Globus pallidus (tissue), 1 donor: ENCODE measurements at regions not wholly inside any gene's neighbourhood (a gene's known extent, or its start where the extent isn't known, plus 50 kb on each side); places are given as distances from the start of the nearest gene placed in this dataset.
"Not testable (repeated sequence)": the region's sequence is repeated elsewhere in the genome, so short reads cannot be mapped to it uniquely, and the experiment has no call there.

Source experiments
- DNase-seq: peaks from one replicate; pipeline ENCODE4 v3.0.0-alpha.2; 2015; ENCODE audit warnings: low spot score

DNA sequence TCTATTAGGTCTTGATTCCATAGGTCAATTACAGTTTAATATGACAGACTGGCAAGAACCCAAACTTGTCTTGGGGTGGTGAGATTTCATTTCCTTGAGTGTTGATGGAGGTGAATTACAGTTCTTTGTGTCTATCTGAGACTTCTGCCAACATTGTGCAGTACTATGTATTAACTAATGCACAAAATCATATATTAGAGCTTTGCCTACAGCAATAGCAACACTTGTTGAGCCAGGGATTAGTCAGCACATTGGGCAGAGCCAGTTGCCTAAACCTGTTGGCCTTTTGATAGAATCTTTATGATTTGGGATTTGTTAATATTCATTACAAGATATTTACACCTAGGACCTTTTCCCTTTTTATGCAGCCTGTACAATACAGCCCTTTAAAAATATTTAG is 135.3 kb upstream of the CENPW start:
- no peak for DNase-seq

DNA sequence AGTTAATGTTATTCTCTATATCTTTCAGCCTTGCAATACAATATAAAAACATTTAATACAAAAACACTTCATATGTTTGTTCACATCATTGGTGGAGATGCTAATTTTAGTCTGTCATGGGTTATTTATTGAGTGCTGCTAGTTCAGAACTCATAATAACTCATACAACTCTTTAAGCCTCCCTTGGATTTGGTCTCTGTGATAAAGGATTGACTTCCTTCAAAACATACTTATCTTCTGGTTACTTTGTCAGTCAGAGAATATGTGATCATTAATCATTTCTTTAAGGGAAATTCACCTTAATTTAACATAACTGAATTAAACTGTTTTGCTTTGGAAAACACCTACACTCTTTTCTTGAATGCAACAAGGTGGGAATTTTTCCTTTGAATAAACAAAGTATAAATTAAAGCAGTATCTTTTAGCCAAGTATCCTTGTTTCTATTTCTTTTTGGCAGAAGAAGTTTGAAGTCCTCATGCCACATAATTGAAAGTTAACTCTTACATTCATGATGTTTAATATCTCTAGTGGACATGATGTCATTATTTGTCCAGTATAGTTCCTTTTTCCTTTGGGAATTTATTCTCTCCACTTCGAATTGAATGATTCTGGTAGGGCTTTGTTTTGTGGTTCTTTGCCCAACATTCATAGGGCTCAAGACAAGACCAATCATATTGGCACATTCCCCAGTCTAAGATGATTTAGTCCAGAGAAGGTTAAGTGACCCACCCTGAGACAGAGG is 133.2 kb upstream of the CENPW start:
- no peak for DNase-seq

DNA sequence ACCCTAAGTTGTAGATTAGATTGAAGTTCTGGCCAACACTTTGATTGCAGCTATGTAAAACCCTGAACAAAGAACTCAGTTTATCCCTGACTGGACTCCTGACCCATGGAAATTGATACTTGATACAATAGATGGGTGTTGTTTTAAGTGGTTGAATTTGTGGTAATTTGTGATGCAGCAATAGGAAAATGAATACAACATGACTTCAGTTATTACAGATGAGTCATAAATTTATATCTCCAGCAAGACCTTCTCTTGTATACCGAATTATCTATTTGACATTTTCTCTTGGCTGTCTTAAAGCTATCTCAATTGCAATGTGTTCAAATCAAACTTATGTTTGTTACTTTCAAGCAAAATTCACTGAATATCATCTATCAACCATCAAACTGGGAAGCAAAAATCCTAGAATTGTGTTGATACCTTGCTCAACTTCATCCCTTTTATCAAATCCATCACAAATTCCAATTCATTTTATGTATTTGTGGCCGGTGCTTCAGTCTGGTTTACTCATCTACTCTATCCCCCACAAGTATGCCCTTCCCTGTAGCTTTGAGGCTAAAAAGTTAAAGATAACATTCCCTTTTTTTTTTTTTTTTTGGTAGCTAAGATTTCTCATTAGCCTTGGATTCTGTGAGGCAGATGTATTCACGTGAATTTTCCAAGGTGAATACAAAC is 129.4 kb upstream of the CENPW start:
- no peak for DNase-seq

DNA sequence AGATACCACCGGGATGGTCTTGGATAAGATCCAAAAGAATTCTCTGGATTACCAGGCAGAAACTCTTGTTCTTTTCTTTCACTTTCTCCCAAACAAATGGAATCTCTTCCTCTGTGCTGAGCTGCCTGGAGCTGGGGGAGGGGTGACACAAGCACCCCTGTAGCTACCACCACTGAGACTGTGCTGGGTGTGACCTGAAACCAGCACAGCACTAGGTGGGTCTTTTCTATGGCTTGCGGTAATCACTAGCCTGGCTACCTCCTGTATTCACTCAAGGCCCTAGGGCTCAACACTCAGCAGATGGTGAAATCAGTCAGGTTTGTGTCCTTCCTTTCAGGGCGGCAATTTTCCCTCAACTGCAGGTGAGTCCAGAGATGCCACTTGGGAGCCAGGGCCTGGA is 122.4 kb upstream of the CENPW start:
- DNase-seq, result no peak

DNA sequence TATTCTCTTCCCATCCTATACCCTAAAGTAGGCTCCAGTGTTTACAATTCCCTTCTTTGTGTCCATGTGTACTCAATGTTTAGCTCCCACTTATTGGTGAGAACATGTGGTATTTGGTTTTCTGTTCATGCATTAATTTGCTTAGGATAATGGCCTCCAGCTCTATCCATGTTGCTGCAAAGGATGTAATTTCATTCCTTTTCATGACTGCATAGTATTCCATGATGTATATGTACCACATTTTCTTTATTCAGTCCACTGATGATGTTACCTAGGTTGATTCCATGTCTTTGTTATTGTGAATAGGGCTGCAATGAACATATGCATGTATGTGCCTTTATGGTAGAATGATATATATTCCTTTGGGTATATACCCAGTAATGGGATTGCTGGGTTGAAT is 119.0 kb upstream of the CENPW start:
- DNase-seq, result not testable (repeated sequence)

DNA sequence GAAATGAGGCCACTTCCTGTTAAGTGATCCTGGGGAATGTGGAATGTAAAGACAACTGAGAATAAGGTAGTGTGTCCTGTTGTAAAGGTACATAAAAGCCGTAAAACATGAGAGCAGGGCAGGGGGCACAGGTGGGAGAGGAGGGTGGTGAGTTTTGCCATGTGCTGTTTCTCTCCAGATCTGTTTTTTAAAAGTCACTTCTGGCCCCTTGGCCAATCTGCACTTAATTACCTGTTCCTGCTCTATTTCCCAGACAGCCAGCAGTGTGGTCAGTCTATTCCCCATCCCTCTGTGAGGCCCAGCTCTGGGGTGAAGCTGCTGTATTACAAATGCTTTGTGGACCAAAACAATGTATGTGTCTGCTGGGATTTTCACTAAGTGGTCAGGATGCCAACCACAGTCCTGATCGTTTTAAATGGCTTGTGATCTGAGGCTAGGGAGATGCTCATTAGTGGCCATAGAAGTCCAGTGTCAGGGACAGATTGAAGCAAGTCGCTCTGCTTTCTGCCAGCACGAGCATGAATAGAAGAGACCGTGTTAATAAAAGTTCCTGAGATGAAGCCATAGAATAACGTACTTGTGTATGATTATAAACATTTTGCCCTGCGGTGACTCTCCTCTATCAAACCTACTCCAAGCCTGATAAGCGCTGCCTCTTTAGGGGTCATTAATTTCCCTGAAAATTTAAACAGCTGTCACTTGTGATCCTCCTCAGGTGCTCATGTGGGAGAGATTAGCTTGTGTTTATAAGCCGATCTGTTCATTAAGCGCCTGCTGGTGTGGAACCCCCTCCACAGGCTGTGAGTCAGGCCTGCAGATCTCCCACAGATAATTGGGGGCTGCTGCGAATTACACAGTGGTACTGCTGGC is 111.8 kb upstream of the CENPW start:
- no peak for DNase-seq

DNA sequence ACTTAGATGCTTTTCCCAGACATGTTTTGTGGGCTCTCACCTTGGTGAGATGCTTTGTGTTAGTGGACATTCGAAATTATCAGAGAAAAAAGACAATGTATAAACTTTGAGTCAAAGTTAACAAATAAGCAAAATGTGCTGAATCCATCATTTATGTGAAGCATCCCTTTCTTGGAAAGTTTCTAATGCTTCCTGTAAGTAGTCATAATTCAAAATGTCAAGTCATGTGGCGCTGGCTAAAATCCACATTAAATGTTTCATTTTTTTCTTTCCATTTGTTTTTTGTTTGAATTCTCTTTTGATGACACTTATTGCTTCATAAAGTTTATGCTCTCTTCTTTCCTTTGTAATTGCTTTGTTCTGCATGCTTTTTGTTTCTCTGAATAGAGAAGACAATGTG is 107.2 kb upstream of the CENPW start:
- no peak for DNase-seq

DNA sequence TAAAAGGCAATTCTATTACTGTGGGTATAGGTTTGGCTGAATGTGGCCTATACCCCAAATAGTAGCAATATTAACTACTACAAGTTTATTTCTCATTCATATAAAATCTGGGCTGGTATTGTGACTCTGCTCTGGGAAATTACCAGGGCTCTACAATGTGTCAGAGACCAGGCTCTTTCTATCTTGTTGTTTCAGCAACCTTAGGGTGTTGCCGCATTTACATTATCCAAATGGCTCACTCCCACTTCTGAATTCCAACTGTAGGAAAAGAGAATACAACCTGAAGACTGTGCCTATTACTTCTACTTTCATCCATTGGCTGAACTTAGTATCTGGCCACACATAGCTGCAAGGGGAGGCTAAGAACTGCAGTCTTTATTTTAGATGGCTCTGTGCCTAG is 106.7 kb upstream of the CENPW start:
- DNase-seq, result no peak

DNA sequence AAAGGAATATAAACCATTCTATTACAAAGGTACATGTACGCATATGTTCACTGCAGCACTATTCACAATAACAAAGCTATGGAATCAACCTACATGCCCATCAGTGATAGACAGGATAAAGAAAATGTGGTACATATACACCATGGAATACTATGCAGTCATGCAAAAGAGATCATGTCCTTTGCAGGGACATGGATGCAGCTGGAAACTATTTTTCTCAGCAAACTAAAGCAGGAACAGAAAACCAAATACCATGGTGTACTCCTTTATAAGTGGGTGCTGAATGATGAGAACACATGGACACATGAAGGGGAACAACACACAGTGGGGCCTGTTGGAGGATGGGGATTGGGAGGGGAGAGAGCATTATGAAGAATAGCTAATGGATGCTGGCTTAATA is 104.6 kb upstream of the CENPW start:
- no peak for DNase-seq

DNA sequence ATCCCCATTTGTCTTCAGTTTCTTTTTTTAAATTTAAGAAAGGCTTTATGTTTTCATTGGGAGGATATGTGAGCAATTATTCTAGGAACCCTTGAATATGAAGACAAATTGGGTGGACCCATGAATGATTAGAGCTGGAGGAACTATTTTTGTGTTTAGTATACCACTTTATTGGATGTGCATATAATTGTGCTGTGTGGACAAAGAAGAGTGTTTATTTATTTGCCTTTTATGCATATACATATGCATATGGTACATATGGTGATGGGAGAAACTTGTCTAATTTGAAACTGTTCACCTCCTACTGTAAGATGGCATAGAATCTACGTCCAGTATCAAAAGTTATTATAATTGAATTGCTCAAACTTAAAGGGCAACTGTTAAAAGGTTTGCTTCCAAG is 94.8 kb upstream of the CENPW start:
- no peak for DNase-seq

DNA sequence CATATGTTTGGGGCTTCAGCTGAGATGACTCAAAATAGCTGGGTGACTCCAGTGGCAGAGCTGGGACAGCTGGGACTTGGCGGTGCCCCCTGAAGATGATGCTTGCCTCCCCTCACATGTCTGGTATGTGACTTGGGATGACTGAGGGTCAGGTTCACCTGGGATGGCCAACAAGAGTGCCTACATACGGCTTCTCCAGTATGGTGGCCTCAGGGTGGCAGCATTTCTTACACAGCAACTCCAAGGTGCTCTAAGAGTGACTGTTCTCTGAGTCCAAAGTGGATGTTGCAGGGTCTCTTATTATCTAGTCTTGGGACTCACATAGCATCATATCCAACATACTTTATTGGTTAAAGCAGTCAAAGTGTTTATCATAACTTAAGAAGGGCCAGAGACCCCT is 87.8 kb upstream of the CENPW start:
- no peak for DNase-seq

DNA sequence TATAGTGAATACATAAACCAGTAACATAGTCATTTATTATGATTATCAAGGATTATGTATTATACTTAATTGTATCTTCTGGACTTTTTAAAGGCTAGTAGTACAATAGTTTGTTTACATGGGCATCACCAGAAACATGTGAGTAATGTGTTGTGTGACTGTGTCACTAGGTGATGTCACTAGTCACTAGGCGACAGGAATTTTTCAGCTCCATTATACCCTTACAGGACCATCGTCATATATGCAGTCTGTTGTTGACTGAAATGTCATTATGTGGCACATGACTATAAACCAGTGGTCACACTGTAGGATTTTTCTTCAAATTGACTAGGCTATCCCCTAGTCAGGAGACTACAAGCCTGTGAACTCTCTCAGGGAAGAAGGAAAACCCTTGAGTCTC is 86.5 kb upstream of the CENPW start:
- no peak for DNase-seq

DNA sequence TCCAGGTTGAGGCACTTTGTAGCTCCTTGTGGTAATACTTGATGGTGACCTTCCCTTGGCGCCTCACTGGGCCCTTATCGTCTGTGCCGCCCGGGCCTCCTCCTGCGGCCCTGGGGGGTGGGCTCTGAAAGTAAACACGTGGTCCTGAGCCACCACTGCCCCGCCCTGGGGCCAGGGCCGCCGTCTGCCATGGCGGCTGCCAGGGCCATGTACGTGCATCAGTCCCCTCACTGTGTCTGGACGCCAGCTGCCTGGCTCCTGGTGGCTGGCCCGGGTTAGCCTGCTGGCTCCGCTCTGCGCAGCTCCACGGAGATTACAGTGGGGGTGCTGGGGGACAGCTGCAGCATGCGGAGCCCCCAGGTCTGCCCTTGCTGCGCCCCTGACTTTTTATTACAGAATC is 81.8 kb upstream of the CENPW start:
- DNase-seq, result no peak

DNA sequence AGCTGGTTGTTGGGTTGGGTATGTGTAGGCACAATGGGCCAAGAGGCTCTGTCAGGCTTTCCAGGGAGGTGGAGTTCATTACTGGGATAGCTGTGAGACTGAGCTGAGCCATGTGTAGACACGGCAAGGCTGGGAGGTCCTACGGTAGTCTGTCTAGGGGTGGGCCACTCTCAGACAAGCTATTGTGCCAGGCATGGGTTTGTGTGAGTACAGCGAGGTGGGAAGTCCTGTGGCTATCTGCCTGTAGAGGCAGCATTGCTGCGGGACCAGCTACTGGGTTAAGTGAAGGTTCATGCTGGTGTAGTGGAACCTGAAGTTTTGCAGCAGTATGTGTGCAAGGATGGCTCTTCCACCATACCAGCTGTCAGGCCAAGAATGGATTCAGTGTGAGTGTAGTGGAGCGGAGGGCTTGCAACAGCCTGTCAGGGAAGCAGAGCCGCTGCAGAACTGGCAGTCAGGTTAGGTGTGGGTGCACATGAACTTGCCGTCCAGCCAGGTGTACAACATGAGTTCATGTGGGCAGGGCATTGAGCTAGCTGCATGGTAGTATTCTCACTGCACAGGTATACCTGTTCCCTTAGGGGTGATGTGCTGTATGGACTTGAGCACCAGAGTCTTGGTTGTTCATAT is 78.0 kb upstream of the CENPW start:
- no peak for DNase-seq

DNA sequence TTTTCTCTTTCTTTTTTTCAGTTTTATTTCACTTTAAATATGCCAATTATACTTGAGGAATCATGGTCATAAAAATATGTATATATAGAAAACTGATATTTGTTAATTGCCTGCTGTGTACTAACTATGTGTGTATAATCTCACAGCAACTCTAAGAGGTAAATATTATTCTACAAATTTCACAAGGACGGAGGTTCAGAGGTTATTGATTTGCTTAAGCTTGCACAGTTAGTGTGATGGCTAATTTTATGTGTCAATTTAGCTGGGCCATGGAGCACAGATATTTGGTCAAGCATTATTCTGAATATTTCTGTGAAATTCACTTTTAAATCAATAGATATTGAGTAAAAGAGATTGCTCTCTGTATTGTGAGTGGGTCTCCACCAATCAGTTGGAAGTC is 75.7 kb upstream of the CENPW start:
- no peak for DNase-seq

DNA sequence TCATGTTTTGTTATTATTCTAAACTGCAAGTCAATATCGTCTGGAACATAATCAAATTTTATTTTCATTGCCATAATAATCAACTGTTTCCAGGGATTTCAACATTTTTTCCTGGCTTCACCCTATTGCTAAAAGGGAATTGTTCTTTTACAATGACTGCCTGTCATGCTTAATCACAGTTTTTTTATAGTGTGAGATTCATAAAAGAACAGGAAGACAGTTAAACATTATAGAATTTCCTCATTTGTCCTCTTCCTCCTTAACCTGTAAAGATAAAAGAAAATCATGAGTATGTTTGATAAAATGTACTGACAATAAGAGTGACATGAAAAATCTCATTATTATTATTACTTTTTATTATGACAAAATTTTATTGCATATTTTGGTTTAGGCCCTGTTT is 73.3 kb upstream of the CENPW start:
- no peak for DNase-seq

DNA sequence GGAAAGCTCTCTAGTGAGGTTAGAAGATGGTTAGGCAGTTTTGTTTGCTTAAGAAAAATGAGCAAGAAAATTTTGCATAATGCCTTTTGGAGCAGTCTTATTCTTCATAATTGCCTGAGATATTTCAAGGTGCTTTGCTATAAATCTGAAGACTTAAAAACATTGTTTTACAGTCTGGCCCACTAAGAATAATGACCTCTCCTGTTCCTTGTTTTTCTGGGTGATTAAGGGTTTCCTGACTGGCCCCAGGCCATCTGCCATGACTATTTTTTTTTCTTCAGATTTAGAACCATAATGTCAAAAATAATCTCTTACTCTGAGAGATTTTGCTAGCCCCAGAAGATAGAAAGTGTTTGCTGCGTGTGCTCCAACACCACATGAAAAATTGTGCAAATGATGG is 72.3 kb upstream of the CENPW start:
- DNase-seq, result no peak

DNA sequence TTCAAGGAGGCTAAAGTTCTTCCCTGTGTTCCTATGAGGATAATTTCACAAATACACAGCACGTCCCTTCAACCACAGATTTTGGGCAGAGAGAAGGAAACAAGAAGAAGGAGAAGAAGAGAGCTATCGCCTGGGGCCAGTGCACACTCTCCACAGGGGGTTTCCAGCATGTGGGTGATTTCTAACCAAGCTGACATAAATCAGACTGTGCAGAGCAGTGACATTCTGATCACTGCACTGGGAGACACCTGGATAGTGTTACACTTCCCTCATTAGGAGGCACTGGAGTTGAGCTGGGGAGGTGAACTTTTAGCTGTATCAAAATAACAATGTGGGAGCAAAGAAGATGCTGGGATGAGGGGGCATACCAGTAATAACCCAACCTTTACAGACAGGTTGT is 71.8 kb upstream of the CENPW start:
- DNase-seq, result no peak

DNA sequence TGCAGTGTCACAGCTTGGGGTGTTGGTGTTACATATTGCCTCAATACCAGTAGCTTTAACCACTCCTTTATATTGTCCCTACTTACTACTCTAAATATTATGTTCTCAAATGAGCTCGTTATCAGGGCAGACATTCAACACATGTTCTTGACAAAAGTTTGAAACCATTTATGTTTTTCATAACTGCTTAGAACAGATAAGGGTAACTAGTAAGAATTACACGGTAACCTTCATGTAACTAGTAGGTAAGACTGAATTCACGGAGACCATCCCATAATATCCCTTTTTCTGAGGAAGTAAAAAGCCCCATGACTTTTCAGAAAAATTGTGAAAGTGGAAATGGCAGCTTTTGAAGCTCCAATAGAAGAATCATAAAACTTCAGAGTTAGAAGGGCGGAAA is 59.6 kb upstream of the CENPW start:
- DNase-seq, result no peak

DNA sequence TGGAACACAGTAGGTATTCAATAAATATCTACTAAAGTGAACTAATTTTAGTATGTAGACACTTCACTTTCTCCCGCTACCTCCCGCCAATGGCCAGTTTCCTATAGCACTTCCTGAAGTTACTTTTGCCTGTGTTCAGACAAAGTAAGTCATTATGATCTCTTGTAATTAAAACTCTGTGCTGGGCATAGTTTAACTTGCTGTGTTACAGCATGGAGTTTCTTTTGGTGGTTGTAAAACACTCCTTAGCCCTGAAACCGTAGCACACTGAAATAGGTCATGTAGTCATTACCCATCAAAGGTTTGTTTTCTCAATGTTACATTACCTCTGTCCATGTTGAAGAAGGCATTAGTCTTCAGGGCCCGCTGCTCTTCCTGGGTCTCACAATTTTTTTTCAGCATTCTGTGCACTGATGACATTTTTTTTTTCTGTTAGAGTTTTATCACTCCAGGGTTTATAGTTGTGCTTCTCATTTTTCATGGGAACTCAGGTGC is 54.0 kb upstream of the CENPW start:
- DNase-seq, result no peak
